ENCODE measurements at regions not wholly inside any gene's neighbourhood (a gene's known extent, or its start where the extent isn't known, plus 50 kb on each side); places are given as distances from the start of the nearest gene placed in this dataset.
A peak's percentile ranks its signal among the peaks of the same experiment; 100 is the strongest.

DNA sequence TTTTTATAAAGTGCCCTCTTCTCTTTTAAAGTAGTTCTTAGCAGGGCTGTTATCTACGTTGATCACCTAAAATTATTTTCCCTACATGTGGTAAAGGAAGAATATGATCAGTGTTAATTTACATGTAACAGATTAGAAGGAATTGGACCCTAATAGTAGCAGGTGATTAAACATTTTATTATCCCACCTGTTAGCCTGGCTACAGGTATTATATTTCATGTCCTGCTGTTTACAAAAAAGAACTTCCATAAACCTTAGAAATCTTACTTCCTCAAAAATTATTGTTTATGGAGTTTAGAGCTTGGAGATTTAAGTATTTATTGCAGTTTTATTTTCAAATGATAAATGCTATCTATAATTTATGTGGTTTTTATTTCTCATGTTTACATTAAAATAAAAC is 1226.7 kb downstream of the UQCRFS1 start:
- no TSS peak for BruUV-seq (replicated peaks)
- H3K4me1 ChIP-seq (ENCODE audit: insufficient read depth, low read length, poor library complexity, severe bottlenecking): no peaks in the 10 kb centered on the region
- CTCF ChIA-PET: no interaction called here

GRCh38 chr19:27975419-27976005 is 1237.4 kb downstream of the UQCRFS1 start:
- H3K4me3 ChIP-seq (ENCODE audit: low read depth, low read length, poor library complexity, severe bottlenecking): no peak overlapping the region
- no peaks in the 10 kb centered on the region for H3K27me3 ChIP-seq (replicated peaks; ENCODE audit: insufficient read depth, low read depth, low read length, poor library complexity)
- BruUV-seq (replicated peaks): no TSS peak
- H3K9me3 ChIP-seq (ENCODE audit: low read depth, low read length, poor library complexity, severe bottlenecking): peaks cover 9% of the 10 kb centered on the region
- H3K4me1 ChIP-seq (ENCODE audit: insufficient read depth, low read length, poor library complexity, severe bottlenecking): no peaks in the 10 kb centered on the region
- ChIA-PET POLR2A (ENCODE audit: low non-redundant PET) (no interaction called here), CTCF (no interaction called here)
- intact Hi-C loops (cut with micrococcal nuclease; ENCODE audit: unreplicated experiment): no loop called here
- H3K27ac ChIP-seq (ENCODE audit: low read depth, low read length, poor library complexity, severe bottlenecking): no peak overlapping the region
- no peaks in the 10 kb centered on the region for H3K36me3 ChIP-seq (ENCODE audit: insufficient read depth, low read length, poor library complexity, severe bottlenecking)
- DNase-seq (ENCODE audit: low spot score): no peak
- TF ChIP-seq, protein P1, sequence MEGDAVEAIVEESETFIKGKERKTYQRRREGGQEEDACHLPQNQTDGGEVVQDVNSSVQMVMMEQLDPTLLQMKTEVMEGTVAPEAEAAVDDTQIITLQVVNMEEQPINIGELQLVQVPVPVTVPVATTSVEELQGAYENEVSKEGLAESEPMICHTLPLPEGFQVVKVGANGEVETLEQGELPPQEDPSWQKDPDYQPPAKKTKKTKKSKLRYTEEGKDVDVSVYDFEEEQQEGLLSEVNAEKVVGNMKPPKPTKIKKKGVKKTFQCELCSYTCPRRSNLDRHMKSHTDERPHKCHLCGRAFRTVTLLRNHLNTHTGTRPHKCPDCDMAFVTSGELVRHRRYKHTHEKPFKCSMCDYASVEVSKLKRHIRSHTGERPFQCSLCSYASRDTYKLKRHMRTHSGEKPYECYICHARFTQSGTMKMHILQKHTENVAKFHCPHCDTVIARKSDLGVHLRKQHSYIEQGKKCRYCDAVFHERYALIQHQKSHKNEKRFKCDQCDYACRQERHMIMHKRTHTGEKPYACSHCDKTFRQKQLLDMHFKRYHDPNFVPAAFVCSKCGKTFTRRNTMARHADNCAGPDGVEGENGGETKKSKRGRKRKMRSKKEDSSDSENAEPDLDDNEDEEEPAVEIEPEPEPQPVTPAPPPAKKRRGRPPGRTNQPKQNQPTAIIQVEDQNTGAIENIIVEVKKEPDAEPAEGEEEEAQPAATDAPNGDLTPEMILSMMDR (conservative IDR thresholded peaks at IDR 0.05; ENCODE audit: low read depth, low read length): no peak
- no peak for TF ChIP-seq EZH2 (IDR thresholded peaks at IDR 0.05; ENCODE audit: borderline replicate concordance, low read depth, low read length, poor library complexity, severe bottlenecking)

More for the DNA sequence above, 1226.7 kb downstream of the UQCRFS1 start:
- DNase-seq (ENCODE audit: low spot score): no peak
- POLR2A ChIA-PET (ENCODE audit: low non-redundant PET): no interaction called here
- no peak overlapping the region for H3K4me3 ChIP-seq (ENCODE audit: low read depth, low read length, poor library complexity, severe bottlenecking)
- no peaks in the 10 kb centered on the region for H3K27me3 ChIP-seq (replicated peaks; ENCODE audit: insufficient read depth, low read depth, low read length, poor library complexity)
- no peak overlapping the region for H3K27ac ChIP-seq (ENCODE audit: low read depth, low read length, poor library complexity, severe bottlenecking)
- intact Hi-C loops (cut with micrococcal nuclease; ENCODE audit: unreplicated experiment): no loop called here
- H3K9me3 ChIP-seq (ENCODE audit: low read depth, low read length, poor library complexity, severe bottlenecking): peaks cover 25% of the 10 kb centered on the region
- TF ChIP-seq, protein P1 (conservative IDR thresholded peaks at IDR 0.05; ENCODE audit: low read depth, low read length): no peak
- TF ChIP-seq EZH2 (IDR thresholded peaks at IDR 0.05; ENCODE audit: borderline replicate concordance, low read depth, low read length, poor library complexity, severe bottlenecking): no peak
- H3K36me3 ChIP-seq (ENCODE audit: insufficient read depth, low read length, poor library complexity, severe bottlenecking): no peaks in the 10 kb centered on the region

GRCh38 chr19:27974082-27974513 is 1238.9 kb downstream of the UQCRFS1 start:
- Histone ChIP-seq H3K4me3 (ENCODE audit: low read depth, low read length, poor library complexity, severe bottlenecking) (no peak overlapping the region), H3K9me3 (ENCODE audit: low read depth, low read length, poor library complexity, severe bottlenecking) (peaks cover 9% of the 10 kb centered on the region), H3K27me3 (replicated peaks; ENCODE audit: insufficient read depth, low read depth, low read length, poor library complexity) (no peaks in the 10 kb centered on the region), H3K36me3 (ENCODE audit: insufficient read depth, low read length, poor library complexity, severe bottlenecking) (no peaks in the 10 kb centered on the region), H3K4me1 (ENCODE audit: insufficient read depth, low read length, poor library complexity, severe bottlenecking) (no peaks in the 10 kb centered on the region), H3K27ac (ENCODE audit: low read depth, low read length, poor library complexity, severe bottlenecking) (no peak overlapping the region)
- intact Hi-C loops (cut with micrococcal nuclease; ENCODE audit: unreplicated experiment): no loop called here
- BruUV-seq (replicated peaks): no TSS peak
- peak; percentile 30 for DNase-seq (ENCODE audit: low spot score)
- TF ChIP-seq EZH2 (IDR thresholded peaks at IDR 0.05; ENCODE audit: borderline replicate concordance, low read depth, low read length, poor library complexity, severe bottlenecking): no peak
- TF ChIP-seq, protein P1 (conservative IDR thresholded peaks at IDR 0.05; ENCODE audit: low read depth, low read length): peak; percentile 46; the same call in 1 of the 2 replicates
- POLR2A ChIA-PET (ENCODE audit: low non-redundant PET): no interaction called here
- CTCF ChIA-PET: no interaction called here
